Brain microvascular endothelial cell (primary cell): ENCODE measurements at regions not wholly inside any gene's neighbourhood (a gene's known extent, or its start where the extent isn't known, plus 50 kb on each side); places are given as distances from the start of the nearest gene placed in this dataset.
"Not testable (repeated sequence)": the region's sequence is repeated elsewhere in the genome, so short reads cannot be mapped to it uniquely, and the experiment has no call there.

Experiments used
- DNase-seq: peaks from one replicate; pipeline ENCODE4 v3.0.0-alpha.2; 2020
- H3K27ac ChIP-seq: fragments of 250-450 bp; sonication (Bioruptor Pico); 2 replicates; pipeline ENCODE4 v1.5.1; 2020; ENCODE audit warnings: mild to moderate bottlenecking, moderate library complexity
- H3K27me3 ChIP-seq: fragments of 250-450 bp; sonication (Bioruptor Pico); replicated peaks from 2 replicates; pipeline ENCODE4 v1.5.1; 2020; ENCODE audit warnings: mild to moderate bottlenecking
- H3K36me3 ChIP-seq: fragments of 250-450 bp; sonication (Bioruptor Pico); replicated peaks from 2 replicates; pipeline ENCODE4 v1.5.1; 2020; ENCODE audit warnings: mild to moderate bottlenecking
- H3K4me3 ChIP-seq: 2 replicates; pipeline ENCODE4 v1.5.1; 2011; ENCODE audit warnings: low read depth, mild to moderate bottlenecking, control low read depth, low read length, moderate library complexity
- in situ Hi-C: cut with HindIII; loops from 2 replicates; pipeline ENCODE4 v1.10.0; 2017; ENCODE audit warnings: low sequenced_read_pairs, low pct_ligation_motif_present
- TF ChIP-seq, protein P1 (sequence below): IDR thresholded peaks from 2 replicates; pipeline ENCODE4 v1.5.1; 2011; ENCODE audit warnings: low read depth, mild to moderate bottlenecking, moderate library complexity, low read length, control low read depth, inconsistent platforms; ENCODE audit errors: missing control alignments

DNA sequence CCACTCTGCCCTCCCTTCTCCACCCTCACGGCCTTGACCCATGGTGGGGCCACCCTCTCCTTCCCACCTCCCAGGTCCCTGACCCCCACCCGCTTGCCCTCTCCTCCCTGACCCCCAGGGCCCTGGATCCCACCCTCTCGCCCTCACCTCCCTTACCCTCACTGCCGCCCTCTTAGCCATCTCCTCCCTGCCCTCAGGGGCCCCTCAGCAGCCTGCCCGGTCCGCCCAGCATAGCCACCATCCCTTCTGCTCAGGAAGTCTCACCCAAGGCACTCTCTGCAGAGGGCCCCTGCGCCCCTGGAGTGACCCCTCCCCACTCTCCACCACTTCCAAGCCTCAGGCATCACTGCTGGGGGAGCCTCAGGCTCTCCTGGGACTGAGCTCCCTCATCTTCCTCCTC lies 66.3 kb downstream of the MRPL36 start:
- DNase-seq, result no peak
- in situ Hi-C loops, result no loop called here

GRCh38 chr5:1732945-1733344 lies 66.7 kb downstream of the MRPL36 start:
- Histone ChIP-seq H3K36me3 (no peaks in the 10 kb centered on the region), H3K4me3 (no peak overlapping the region), H3K27me3 (no peaks in the 10 kb centered on the region), H3K27ac (no peak overlapping the region)
- in situ Hi-C loops, result no loop called here
- TF ChIP-seq, protein P1, sequence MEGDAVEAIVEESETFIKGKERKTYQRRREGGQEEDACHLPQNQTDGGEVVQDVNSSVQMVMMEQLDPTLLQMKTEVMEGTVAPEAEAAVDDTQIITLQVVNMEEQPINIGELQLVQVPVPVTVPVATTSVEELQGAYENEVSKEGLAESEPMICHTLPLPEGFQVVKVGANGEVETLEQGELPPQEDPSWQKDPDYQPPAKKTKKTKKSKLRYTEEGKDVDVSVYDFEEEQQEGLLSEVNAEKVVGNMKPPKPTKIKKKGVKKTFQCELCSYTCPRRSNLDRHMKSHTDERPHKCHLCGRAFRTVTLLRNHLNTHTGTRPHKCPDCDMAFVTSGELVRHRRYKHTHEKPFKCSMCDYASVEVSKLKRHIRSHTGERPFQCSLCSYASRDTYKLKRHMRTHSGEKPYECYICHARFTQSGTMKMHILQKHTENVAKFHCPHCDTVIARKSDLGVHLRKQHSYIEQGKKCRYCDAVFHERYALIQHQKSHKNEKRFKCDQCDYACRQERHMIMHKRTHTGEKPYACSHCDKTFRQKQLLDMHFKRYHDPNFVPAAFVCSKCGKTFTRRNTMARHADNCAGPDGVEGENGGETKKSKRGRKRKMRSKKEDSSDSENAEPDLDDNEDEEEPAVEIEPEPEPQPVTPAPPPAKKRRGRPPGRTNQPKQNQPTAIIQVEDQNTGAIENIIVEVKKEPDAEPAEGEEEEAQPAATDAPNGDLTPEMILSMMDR, result no peak
- no peak for DNase-seq

More for the DNA sequence above, 66.3 kb downstream of the MRPL36 start:
- no peaks in the 10 kb centered on the region for H3K36me3 ChIP-seq
- TF ChIP-seq, protein P1, result no peak
- H3K4me3 ChIP-seq, result no peak overlapping the region
- no peak overlapping the region for H3K27ac ChIP-seq
- no peaks in the 10 kb centered on the region for H3K27me3 ChIP-seq

- TF ChIP-seq, protein P1, result no peak
- no peak for DNase-seq
- Histone ChIP-seq H3K27ac (no peak overlapping the region), H3K27me3 (no peaks in the 10 kb centered on the region), H3K4me3 (no peak overlapping the region), H3K36me3 (no peaks in the 10 kb centered on the region)
- in situ Hi-C loops, result no loop called here
These were observed 67.2 kb downstream of the MRPL36 start for GRCh38 chr5:1732238-1732941.

DNA sequence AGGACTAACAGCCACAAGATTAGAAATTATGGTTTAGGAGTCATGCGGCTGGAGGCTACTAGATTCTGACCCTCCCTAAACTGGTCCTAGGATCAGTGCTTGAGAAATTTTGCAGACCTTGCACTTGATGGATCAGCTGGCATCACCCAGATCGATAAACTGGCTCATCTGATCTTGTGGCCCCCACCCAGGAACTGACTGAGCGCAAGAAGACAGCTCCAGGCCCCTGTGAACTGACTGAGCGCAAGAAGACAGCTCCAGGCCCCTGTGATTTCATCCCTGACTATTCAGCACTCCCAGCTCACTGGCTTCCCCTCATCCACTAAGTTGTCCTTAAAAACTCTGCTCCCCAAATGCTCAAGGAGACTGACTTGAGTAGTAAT lies 67.8 kb downstream of the MRPL36 start:
- H3K27me3 ChIP-seq, DNase-seq, H3K4me3 ChIP-seq, H3K36me3 ChIP-seq, in situ Hi-C loops, H3K27ac ChIP-seq: not testable (repeated sequence)

DNA sequence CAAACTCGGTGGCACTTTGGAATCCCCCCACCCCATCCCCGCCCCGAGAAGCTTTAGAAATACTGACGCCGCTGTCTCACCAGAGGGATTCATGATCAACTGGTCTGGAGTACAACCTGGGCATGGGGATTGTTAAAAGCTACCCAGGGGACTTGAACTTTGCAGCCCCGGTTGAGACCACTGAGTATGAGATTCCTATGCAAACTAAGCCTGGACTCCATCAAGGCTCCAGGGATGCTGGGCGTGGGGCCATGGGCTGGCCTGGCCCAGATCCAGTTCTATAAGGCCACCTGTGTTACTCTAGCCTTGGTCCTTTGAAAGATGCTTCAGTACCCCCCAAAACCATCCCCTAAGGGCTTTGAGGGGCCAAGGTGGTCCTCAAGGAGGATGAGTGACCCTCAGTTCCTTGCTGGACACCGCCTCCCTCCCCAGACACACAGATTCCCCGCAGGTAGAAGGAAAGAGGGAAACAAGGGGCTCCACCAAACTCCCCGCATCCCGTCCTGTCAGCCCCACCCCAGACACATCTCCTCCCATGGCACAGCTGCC lies 68.5 kb downstream of the MRPL36 start:
- H3K27ac ChIP-seq, result no peak overlapping the region
- H3K4me3 ChIP-seq, result no peak overlapping the region
- TF ChIP-seq, protein P1, result no peak
- in situ Hi-C loops, result no loop called here
- no peaks in the 10 kb centered on the region for H3K36me3 ChIP-seq
- no peak for DNase-seq
- H3K27me3 ChIP-seq, result no peaks in the 10 kb centered on the region

GRCh38 chr5:1730487-1730847 lies 69.2 kb downstream of the MRPL36 start:
- TF ChIP-seq, protein P1, result no peak
- Histone ChIP-seq H3K27ac (no peak overlapping the region), H3K36me3 (no peaks in the 10 kb centered on the region), H3K4me3 (no peak overlapping the region), H3K27me3 (no peaks in the 10 kb centered on the region)
- no peak for DNase-seq
- in situ Hi-C loops, result no loop called here
